CD4-positive, CD25-positive, alpha-beta regulatory T cell (primary cell): ENCODE measurements at regions not wholly inside any gene's neighbourhood (a gene's known extent, or its start where the extent isn't known, plus 50 kb on each side); places are given as distances from the start of the nearest gene placed in this dataset.

ENCODE experiments used
- ATAC-seq, 2 donors: fragments of 150-1000 bp; cut with Tn5 transposase; one replicate each; pipeline ENCODE4 v1.10.0; 2021; ENCODE audit warnings: low read depth in 2 of 2, moderate number of reproducible peaks in 2 of 2, moderate library complexity in 1 of 2
- DNase-seq, 3 donors: peaks; one replicate each; pipeline versions ENCODE4 v3.0.0 to v3.0.0-alpha.2; 2012 to 2022; ENCODE audit warnings: mixed read lengths in 1 of 3
- H3K27ac ChIP-seq: one replicate; pipeline ENCODE4 v1.7.0; 2013; ENCODE audit warnings: mild to moderate bottlenecking, low read length; ENCODE audit not compliant: insufficient read depth, poor library complexity, severe bottlenecking
- H3K27me3 ChIP-seq: one replicate; pipeline ENCODE4 v1.7.0; 2013; ENCODE audit warnings: low read length; ENCODE audit not compliant: control insufficient read depth, insufficient read depth
- H3K36me3 ChIP-seq: one replicate; pipeline ENCODE4 v1.7.0; 2013; ENCODE audit warnings: mild to moderate bottlenecking, low read length, moderate library complexity; ENCODE audit not compliant: control insufficient read depth, insufficient read depth
- H3K4me1 ChIP-seq: 2 replicates; pipeline ENCODE4 v1.7.0; 2013; ENCODE audit warnings: mild to moderate bottlenecking, low read length; ENCODE audit not compliant: insufficient read depth, control insufficient read depth, poor library complexity, severe bottlenecking
- H3K4me3 ChIP-seq: one replicate; pipeline ENCODE4 v1.7.0; 2013; ENCODE audit warnings: low read depth, mild to moderate bottlenecking, low read length, moderate library complexity
- H3K9me3 ChIP-seq, 2 experiments: 1 replicate in 1 of 2; 2 replicates in 1 of 2; pipeline ENCODE4 v1.7.0; 2013; ENCODE audit warnings: low read length in 2 of 2, mild to moderate bottlenecking in 1 of 2, moderate library complexity in 1 of 2; ENCODE audit not compliant: control insufficient read depth in 2 of 2
- H3K27ac Mint-ChIP-seq, 3 donors: one replicate each; pipeline ENCODE4 v1.8.0; 2020 to 2022; ENCODE audit warnings: mild to moderate bottlenecking in 3 of 3, mixed read lengths in 3 of 3, moderate library complexity in 2 of 3
- H3K27me3 Mint-ChIP-seq: one replicate; pipeline ENCODE4 v1.8.0; 2022; ENCODE audit warnings: mild to moderate bottlenecking, mixed read lengths
- H3K36me3 Mint-ChIP-seq: one replicate; pipeline ENCODE4 v1.8.0; 2020; ENCODE audit warnings: mixed read lengths
- H3K4me1 Mint-ChIP-seq, 4 donors: one replicate each; pipeline ENCODE4 v1.8.0; 2020 to 2022; ENCODE audit warnings: mixed read lengths in 4 of 4, mild to moderate bottlenecking in 1 of 4
- H3K4me3 Mint-ChIP-seq, 4 donors: one replicate each; pipeline ENCODE4 v1.8.0; 2020 to 2022; ENCODE audit warnings: mild to moderate bottlenecking in 4 of 4, mixed read lengths in 4 of 4, moderate library complexity in 3 of 4
- H3K9me3 Mint-ChIP-seq, 7 donors: one replicate each; pipeline ENCODE4 v1.8.0; 2020 to 2022; ENCODE audit warnings: mixed read lengths in 7 of 7, mild to moderate bottlenecking in 3 of 7, moderate library complexity in 2 of 7

DNA sequence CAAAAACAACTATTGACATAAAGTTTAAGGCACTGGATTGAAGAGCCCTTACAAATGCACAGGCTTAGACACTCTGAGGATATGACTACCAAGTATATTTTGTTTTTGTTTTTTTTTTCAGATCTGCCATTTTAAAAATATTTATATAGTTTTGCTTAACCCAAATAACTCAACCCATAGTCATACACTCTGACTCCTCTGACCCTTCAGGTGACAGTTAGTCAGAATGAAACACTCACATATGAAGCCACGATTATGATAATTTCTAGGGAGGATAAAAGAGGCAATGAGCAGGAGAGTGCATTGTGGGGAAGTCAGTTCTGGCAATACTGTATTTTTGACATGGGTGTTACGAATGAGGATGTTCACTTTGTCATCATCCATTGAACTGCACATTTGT lies 774.7 kb downstream of the MECOM start:
- no peak overlapping the region for H3K4me3 ChIP-seq
- Mint-ChIP-seq H3K27me3 (no peaks in the 10 kb centered on the region), H3K9me3 (peaks cover 0 to 8% (median 2%) of the 10 kb centered on the region in 7 donors), H3K4me1 (no peaks in the 10 kb centered on the region), H3K36me3 (no peaks in the 10 kb centered on the region), H3K27ac (no peak overlapping the region), H3K4me3 (no peak overlapping the region)
- no peak for ATAC-seq
- no peaks in the 10 kb centered on the region for H3K36me3 ChIP-seq
- no peak overlapping the region for H3K27ac ChIP-seq
- H3K9me3 ChIP-seq = no peaks in the 10 kb centered on the region
- no peak for DNase-seq
- no peaks in the 10 kb centered on the region for H3K4me1 ChIP-seq
- H3K27me3 ChIP-seq = no peaks in the 10 kb centered on the region

DNA sequence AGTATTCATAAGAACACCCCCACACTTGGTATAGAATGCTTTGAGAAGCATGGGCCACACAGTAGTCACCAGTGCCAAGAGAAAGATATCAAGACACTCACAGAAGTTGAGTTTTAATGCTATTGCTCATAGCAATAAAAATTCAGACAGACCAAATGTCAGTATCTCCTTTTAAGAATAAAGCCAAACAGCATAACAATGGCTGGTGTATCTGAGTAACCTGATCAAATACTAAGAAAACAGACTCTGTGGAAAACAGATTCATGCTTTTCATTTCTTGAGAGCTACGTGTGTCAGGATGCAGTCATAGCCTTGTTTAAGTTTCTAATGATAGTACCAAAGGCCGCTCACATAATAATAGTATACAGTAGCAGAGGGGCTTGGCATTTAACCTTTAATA lies 778.5 kb downstream of the MECOM start:
- no peak for DNase-seq
- Mint-ChIP-seq H3K27me3 (no peaks in the 10 kb centered on the region), H3K4me1 (no peaks in the 10 kb centered on the region), H3K36me3 (no peaks in the 10 kb centered on the region), H3K9me3 (peaks cover 0 to 5% (median 0%) of the 10 kb centered on the region in 7 donors), H3K27ac (no peak overlapping the region), H3K4me3 (no peak overlapping the region)
- Histone ChIP-seq H3K36me3 (no peaks in the 10 kb centered on the region), H3K27me3 (no peaks in the 10 kb centered on the region), H3K4me3 (no peak overlapping the region), H3K4me1 (no peaks in the 10 kb centered on the region), H3K9me3 (no peaks in the 10 kb centered on the region), H3K27ac (no peak overlapping the region)
- ATAC-seq = no peak

DNA sequence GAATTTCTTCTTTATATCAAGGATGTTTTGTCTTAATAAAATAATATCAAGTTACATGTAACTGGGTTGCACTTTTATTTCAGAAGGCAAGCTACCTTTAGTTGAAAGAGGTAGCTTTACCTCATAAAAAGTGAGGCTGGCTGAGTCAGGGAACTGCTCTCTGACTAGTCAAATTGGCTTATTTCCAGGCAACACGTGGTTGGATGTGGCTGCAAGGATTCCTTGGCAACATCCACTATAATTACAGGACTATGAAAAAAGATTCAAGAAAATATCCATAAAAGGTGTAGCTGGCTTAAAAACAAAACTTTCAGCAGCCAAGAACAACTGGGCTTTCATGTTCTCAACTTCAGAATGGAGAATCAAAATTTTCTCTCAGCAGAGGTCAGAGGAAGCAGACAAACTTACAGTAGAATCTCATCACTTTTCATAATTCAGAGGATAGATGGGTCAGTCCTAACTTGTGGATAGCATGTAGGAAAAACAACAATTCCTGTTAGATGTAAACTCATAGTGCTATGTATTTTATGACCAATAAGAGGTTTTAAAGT lies 779.1 kb downstream of the MECOM start:
- Mint-ChIP-seq H3K4me3 (no peak overlapping the region), H3K36me3 (no peaks in the 10 kb centered on the region), H3K27ac (no peak overlapping the region), H3K9me3 (peaks cover 0 to 5% (median 0%) of the 10 kb centered on the region in 7 donors), H3K4me1 (no peaks in the 10 kb centered on the region), H3K27me3 (no peaks in the 10 kb centered on the region)
- Histone ChIP-seq H3K27me3 (no peaks in the 10 kb centered on the region), H3K9me3 (no peaks in the 10 kb centered on the region), H3K4me3 (no peak overlapping the region), H3K27ac (no peak overlapping the region), H3K36me3 (no peaks in the 10 kb centered on the region), H3K4me1 (no peaks in the 10 kb centered on the region)
- ATAC-seq (no peak), DNase-seq (no peak)

DNA sequence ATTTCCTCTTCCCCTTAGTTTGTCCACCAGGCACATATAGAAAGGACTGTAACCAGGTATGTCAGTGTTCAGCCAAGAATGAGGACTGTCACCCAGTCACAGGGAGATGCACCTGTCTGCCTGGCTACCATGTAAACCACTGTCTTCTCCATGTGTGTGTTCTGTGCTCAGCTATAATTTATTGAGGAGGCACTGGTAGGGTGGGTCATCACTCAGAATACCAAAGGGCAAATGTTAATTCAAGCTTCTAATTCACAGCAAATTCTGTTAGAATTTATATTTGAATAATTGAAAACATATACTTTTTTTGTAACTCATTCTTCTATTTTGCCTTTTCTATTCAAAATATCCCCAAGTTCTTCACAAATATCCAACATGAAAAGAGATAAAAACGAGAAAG lies 780.4 kb downstream of the MECOM start:
- Histone ChIP-seq H3K27me3 (no peaks in the 10 kb centered on the region), H3K27ac (no peak overlapping the region), H3K36me3 (no peaks in the 10 kb centered on the region), H3K9me3 (no peaks in the 10 kb centered on the region), H3K4me3 (no peak overlapping the region), H3K4me1 (no peaks in the 10 kb centered on the region)
- no peaks in the 10 kb centered on the region for H3K4me1 Mint-ChIP-seq
- DNase-seq (no peak), ATAC-seq (no peak)
- no peak overlapping the region for H3K27ac Mint-ChIP-seq
- peaks cover 0 to 5% (median 0%) of the 10 kb centered on the region in 7 donors for H3K9me3 Mint-ChIP-seq
- H3K36me3 Mint-ChIP-seq = no peaks in the 10 kb centered on the region
- no peaks in the 10 kb centered on the region for H3K27me3 Mint-ChIP-seq
- no peak overlapping the region for H3K4me3 Mint-ChIP-seq

DNA sequence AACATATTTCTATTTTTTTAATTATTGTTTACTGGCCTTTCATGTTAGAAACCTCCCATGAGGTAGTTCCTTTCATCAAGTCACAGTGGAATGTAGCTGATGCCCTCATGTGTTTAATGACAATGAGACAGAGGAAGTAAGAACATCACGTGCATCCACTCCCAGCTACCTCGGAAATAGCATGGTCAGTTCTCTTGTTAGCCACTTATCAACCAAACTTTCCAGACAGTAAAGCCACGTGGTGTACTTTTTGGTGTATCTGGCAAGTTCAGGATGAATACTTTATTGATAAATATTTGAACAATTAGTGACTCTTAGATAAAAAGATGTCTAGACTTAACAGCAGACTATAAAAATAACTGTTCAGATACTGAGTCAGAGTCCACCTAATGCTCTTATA lies 781.7 kb downstream of the MECOM start:
- peaks cover 0 to 5% (median 0%) of the 10 kb centered on the region in 7 donors for H3K9me3 Mint-ChIP-seq
- no peaks in the 10 kb centered on the region for H3K27me3 ChIP-seq
- no peaks in the 10 kb centered on the region for H3K36me3 ChIP-seq
- H3K27me3 Mint-ChIP-seq = no peaks in the 10 kb centered on the region
- no peaks in the 10 kb centered on the region for H3K9me3 ChIP-seq
- H3K4me1 ChIP-seq = no peaks in the 10 kb centered on the region
- no peaks in the 10 kb centered on the region for H3K36me3 Mint-ChIP-seq
- no peak overlapping the region for H3K27ac Mint-ChIP-seq
- no peak overlapping the region for H3K4me3 ChIP-seq
- no peak for ATAC-seq
- no peak overlapping the region for H3K4me3 Mint-ChIP-seq
- H3K27ac ChIP-seq = no peak overlapping the region
- no peak for DNase-seq
- no peaks in the 10 kb centered on the region for H3K4me1 Mint-ChIP-seq

DNA sequence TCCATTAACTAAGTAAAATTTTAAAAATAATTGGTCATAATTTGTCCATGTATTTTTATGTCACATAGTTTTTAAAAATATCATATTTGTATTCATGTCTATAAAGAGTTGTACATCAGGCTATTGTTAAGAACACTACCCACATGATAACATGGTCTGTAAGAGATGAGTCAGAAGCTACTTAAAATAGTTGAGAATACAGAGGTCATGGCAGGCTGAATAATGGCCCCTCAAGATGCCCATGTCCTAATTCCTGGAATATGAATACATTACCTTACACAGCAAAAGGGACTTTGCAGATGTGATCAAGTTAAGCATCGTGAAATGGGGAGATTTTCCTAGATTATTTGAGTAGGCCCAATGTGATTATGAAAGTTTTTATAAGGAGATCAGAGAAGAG lies 782.9 kb upstream of the GOLIM4 start:
- Histone ChIP-seq H3K4me1 (no peaks in the 10 kb centered on the region), H3K27me3 (no peaks in the 10 kb centered on the region), H3K27ac (no peak overlapping the region), H3K4me3 (no peak overlapping the region), H3K36me3 (no peaks in the 10 kb centered on the region), H3K9me3 (no peaks in the 10 kb centered on the region)
- ATAC-seq (no peak), DNase-seq (no peak)
- Mint-ChIP-seq H3K36me3 (no peaks in the 10 kb centered on the region), H3K4me1 (no peaks in the 10 kb centered on the region), H3K9me3 (peaks cover 0 to 7% (median 0%) of the 10 kb centered on the region in 7 donors), H3K4me3 (no peak overlapping the region), H3K27me3 (no peaks in the 10 kb centered on the region), H3K27ac (no peak overlapping the region)

DNA sequence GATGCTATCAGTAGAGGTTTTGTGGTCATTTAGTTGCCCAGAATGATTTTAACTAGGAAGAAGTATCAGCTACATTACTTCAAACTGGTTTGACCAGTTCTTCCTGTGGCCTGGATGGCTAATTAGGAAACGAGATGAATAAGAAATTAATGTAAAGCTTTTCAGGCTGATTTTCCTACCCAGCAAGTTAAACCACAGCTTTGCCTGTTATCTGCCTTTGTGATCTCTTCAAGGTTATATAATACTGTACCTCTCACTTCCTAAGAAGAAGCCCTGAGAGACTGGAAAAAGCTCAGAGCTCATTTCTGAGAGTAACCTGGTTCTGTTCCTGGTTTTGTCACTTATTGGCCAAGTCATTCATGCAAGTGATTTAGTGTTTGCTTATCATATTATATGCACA lies 782.2 kb upstream of the GOLIM4 start:
- Mint-ChIP-seq H3K4me3 (no peak overlapping the region), H3K27ac (no peak overlapping the region), H3K4me1 (no peaks in the 10 kb centered on the region), H3K36me3 (no peaks in the 10 kb centered on the region), H3K9me3 (peaks cover 0 to 7% (median 0%) of the 10 kb centered on the region in 7 donors), H3K27me3 (no peaks in the 10 kb centered on the region)
- Histone ChIP-seq H3K27me3 (no peaks in the 10 kb centered on the region), H3K36me3 (no peaks in the 10 kb centered on the region), H3K4me3 (no peak overlapping the region), H3K27ac (no peak overlapping the region), H3K9me3 (no peaks in the 10 kb centered on the region), H3K4me1 (no peaks in the 10 kb centered on the region)
- ATAC-seq (no peak), DNase-seq (no peak)

DNA sequence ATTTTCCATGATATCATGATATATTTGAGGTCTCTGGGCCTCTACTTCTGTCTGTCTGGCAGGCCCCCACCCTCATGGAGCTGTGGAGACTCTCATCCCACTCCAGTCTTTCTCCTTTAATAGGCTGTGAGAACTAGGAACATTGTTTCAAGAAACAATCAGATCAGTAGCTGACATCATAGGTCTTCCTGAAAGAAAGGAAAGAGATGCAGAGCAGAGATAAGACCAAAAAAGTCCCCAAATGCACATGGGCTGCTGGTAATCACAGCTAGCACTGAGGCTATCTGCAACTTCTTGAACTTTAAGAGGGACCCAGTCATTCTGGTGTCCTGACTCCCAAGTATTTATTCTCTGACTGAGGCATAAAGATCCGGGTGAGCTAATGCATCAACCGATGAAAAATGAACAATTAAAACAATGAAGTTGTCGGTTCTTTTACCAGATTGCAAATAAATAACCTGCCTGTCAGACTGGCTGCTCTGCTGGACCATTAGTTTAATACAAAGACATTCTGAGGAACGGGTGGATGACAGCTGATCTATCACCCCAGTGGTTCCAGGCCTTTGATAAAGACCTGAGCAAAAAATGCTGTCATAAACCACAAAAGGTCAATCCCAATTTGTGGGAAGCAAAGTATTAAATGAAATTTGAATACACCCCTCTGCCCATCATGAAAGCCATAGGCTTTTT lies 780.8 kb upstream of the GOLIM4 start:
- Mint-ChIP-seq H3K4me3 (no peak overlapping the region), H3K27ac (no peak overlapping the region), H3K9me3 (peaks cover 0 to 7% (median 0%) of the 10 kb centered on the region in 7 donors), H3K36me3 (no peaks in the 10 kb centered on the region), H3K27me3 (no peaks in the 10 kb centered on the region), H3K4me1 (no peaks in the 10 kb centered on the region)
- H3K27ac ChIP-seq = no peak overlapping the region
- DNase-seq (no peak), ATAC-seq (no peak)
- no peaks in the 10 kb centered on the region for H3K4me1 ChIP-seq
- H3K9me3 ChIP-seq = no peaks in the 10 kb centered on the region
- H3K4me3 ChIP-seq = no peak overlapping the region
- H3K27me3 ChIP-seq = no peaks in the 10 kb centered on the region
- H3K36me3 ChIP-seq = no peaks in the 10 kb centered on the region
